ENCODE measurements at regions not wholly inside any gene's neighbourhood (a gene's known extent, or its start where the extent isn't known, plus 50 kb on each side); places are given as distances from the start of the nearest gene placed in this dataset.

GRCh38 chr7:67698354-67698753, 701.7 kb downstream of the TYW1 start:
- H3K4me3 ChIP-seq (ENCODE audit: low read depth, low read length): no peak overlapping the region
- TF ChIP-seq, protein P1, sequence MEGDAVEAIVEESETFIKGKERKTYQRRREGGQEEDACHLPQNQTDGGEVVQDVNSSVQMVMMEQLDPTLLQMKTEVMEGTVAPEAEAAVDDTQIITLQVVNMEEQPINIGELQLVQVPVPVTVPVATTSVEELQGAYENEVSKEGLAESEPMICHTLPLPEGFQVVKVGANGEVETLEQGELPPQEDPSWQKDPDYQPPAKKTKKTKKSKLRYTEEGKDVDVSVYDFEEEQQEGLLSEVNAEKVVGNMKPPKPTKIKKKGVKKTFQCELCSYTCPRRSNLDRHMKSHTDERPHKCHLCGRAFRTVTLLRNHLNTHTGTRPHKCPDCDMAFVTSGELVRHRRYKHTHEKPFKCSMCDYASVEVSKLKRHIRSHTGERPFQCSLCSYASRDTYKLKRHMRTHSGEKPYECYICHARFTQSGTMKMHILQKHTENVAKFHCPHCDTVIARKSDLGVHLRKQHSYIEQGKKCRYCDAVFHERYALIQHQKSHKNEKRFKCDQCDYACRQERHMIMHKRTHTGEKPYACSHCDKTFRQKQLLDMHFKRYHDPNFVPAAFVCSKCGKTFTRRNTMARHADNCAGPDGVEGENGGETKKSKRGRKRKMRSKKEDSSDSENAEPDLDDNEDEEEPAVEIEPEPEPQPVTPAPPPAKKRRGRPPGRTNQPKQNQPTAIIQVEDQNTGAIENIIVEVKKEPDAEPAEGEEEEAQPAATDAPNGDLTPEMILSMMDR (IDR thresholded peaks at IDR 0.05; ENCODE audit: low read depth, low read length): no peak

DNA sequence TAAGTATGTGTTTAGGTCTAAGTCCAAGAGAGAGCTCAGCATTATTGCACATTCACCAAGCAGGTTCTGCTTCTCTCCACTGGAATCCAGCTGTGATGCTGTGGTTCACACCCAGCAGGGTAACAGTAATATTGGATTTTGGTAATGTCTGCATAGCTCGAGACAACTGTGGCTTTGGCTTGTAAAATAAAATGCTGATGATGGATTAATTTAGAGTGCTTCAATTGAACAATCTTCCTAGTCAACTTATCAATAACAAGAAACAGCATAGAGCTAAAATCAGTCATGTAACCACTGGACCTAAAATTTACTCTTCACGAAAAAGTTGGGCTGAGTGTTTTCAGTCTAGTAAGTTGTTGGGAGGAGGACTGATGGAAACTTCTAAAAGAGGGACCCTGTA, 709.2 kb downstream of the TYW1 start:
- H3K4me3 ChIP-seq (ENCODE audit: low read depth, low read length): no peak overlapping the region
- TF ChIP-seq, protein P1 (IDR thresholded peaks at IDR 0.05; ENCODE audit: low read depth, low read length): no peak

GRCh38 chr7:67711706-67712105, 715.1 kb downstream of the TYW1 start:
- no peak overlapping the region for H3K4me3 ChIP-seq (ENCODE audit: low read depth, low read length)
- TF ChIP-seq, protein P1 (IDR thresholded peaks at IDR 0.05; ENCODE audit: low read depth, low read length): no peak

GRCh38 chr7:67713451-67714056, 716.9 kb downstream of the TYW1 start:
- H3K4me3 ChIP-seq (ENCODE audit: low read depth, low read length): no peak overlapping the region
- TF ChIP-seq, protein P1 (IDR thresholded peaks at IDR 0.05; ENCODE audit: low read depth, low read length): no peak

DNA sequence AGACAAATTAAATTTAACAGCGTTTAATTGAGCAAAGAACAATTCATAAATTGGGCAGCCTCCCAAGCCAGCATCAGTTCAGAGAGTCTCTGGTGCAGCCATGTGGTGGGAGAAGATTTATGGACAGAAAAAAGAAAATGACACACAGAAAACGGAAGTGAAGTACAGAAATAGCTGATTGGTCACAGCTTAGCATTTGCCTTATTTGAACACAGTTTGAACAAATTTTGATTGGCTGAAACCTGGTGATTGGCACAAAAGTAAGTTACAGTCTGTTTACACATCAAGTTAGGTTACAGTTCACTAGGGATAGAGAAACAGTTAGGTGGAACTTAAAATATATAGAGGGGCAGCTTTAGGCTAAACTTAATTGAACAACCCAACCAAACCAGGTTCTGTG, 720.1 kb downstream of the TYW1 start:
- TF ChIP-seq, protein P1 (IDR thresholded peaks at IDR 0.05; ENCODE audit: low read depth, low read length): no peak

DNA sequence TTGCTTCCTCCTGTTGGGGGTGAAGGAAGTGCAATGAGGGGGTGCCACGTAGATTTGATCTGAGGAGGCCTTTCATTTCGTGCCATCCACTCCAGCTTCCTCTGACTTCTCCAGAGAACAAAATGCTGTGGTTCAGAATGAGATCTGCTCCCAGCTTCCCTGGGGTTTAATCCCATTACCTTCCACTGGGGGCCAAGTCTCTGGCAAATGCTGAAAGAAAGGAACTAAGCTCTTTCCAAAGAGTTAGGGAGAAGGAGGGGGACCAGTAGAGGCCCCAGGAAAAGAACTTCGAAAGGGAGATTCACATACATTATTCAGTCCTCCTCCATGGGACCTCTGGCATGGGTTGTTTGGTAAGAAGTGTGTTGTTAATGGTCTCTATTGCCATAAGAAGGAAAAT, 727.0 kb downstream of the TYW1 start:
- TF ChIP-seq, protein P1 (IDR thresholded peaks at IDR 0.05; ENCODE audit: low read depth, low read length): no peak

More for the DNA sequence above, 720.1 kb downstream of the TYW1 start:
- H3K4me3 ChIP-seq (ENCODE audit: low read depth, low read length): no peak overlapping the region

GRCh38 chr7:67724435-67724834, 727.8 kb downstream of the TYW1 start:
- no peak overlapping the region for H3K4me3 ChIP-seq (ENCODE audit: low read depth, low read length)
- TF ChIP-seq, protein P1 (IDR thresholded peaks at IDR 0.05; ENCODE audit: low read depth, low read length): no peak

More for the DNA sequence above, 727.0 kb downstream of the TYW1 start:
- H3K4me3 ChIP-seq (ENCODE audit: low read depth, low read length): no peak overlapping the region
